HG03103 (cell line): ENCODE measurements at regions not wholly inside any gene's neighbourhood (a gene's known extent, or its start where the extent isn't known, plus 50 kb on each side); places are given as distances from the start of the nearest gene placed in this dataset.

Experiments
- ATAC-seq: cut with Tn5 transposase; IDR thresholded peaks from one replicate; pipeline ENCODE4 v1.9.1; 2021; ENCODE audit warnings: low read depth; ENCODE audit not compliant: unreplicated experiment

GRCh38 chr7:156490021-156490800 lies 150.4 kb upstream of the RNF32 start:
- no peak for ATAC-seq

GRCh38 chr7:156487811-156488533 lies 152.6 kb upstream of the RNF32 start:
- no peak for ATAC-seq

- ATAC-seq, result no peak
Measured at GRCh38 chr7:156480671-156481070, 159.9 kb upstream of the RNF32 start.

GRCh38 chr7:156479596-156479995 lies 161.0 kb upstream of the RNF32 start:
- ATAC-seq, result no peak

GRCh38 chr7:156478486-156478885 lies 162.1 kb upstream of the RNF32 start:
- ATAC-seq, result no peak

GRCh38 chr7:156475666-156476065 lies 164.9 kb upstream of the RNF32 start:
- no peak for ATAC-seq

- ATAC-seq, result no peak
Measured at GRCh38 chr7:156475179-156475578, 165.4 kb upstream of the RNF32 start.

GRCh38 chr7:156474241-156474743 lies 166.3 kb upstream of the RNF32 start:
- ATAC-seq, result no peak

- ATAC-seq, result no peak
Measured at GRCh38 chr7:156473476-156474240, 166.9 kb upstream of the RNF32 start.

GRCh38 chr7:156472267-156472666 lies 168.3 kb upstream of the RNF32 start:
- no peak for ATAC-seq

- no peak for ATAC-seq
Measured at GRCh38 chr7:156470399-156471320, 169.9 kb upstream of the RNF32 start.

GRCh38 chr7:156466955-156467625 lies 173.5 kb upstream of the RNF32 start:
- no peak for ATAC-seq

GRCh38 chr7:156466272-156466671 lies 174.3 kb upstream of the RNF32 start:
- no peak for ATAC-seq

GRCh38 chr7:156465186-156465585 lies 175.4 kb upstream of the RNF32 start:
- ATAC-seq, result no peak

- no peak for ATAC-seq
Measured at GRCh38 chr7:156464339-156464738, 176.2 kb upstream of the RNF32 start.

- no peak for ATAC-seq
Measured at GRCh38 chr7:156463280-156463679, 177.3 kb upstream of the RNF32 start.

- ATAC-seq, result no peak
Measured at GRCh38 chr7:156461881-156462665, 178.5 kb upstream of the RNF32 start.

- ATAC-seq, result no peak
Measured at GRCh38 chr7:156460858-156461627, 179.5 kb upstream of the RNF32 start.
